ENCODE measurements at regions not wholly inside any gene's neighbourhood (a gene's known extent, or its start where the extent isn't known, plus 50 kb on each side); places are given as distances from the start of the nearest gene placed in this dataset.
"Not testable (repeated sequence)": the region's sequence is repeated elsewhere in the genome, so short reads cannot be mapped to it uniquely, and the experiment has no call there.

- DNase-seq (ENCODE audit: low read depth, low spot score) (no peak), FAIRE-seq (no peak)
- no peak overlapping the region for H2AFZ ChIP-seq (ENCODE audit: control insufficient read depth, low read length)
- no peaks in the 10 kb centered on the region for H3K79me2 ChIP-seq (ENCODE audit: control insufficient read depth, insufficient read depth, low read length)
- H3K9me3 ChIP-seq (ENCODE audit: control insufficient read depth, low read depth, low read length), result no peaks in the 10 kb centered on the region
- H3K27me3 ChIP-seq (ENCODE audit: control insufficient read depth, extremely low read depth, insufficient read depth, low read length), result no peaks in the 10 kb centered on the region
- H3K9ac ChIP-seq (ENCODE audit: control insufficient read depth, extremely low read depth, insufficient read depth, low read length), result no peak overlapping the region
- dilution Hi-C loops (cut with MboI; ENCODE audit: extremely low pct_ligation_motif_present, low sequenced_read_pairs), result no loop called here
- no peak overlapping the region for H3K27ac ChIP-seq (ENCODE audit: control insufficient read depth, insufficient read depth, low read length)
- no peaks in the 10 kb centered on the region for H3K4me1 ChIP-seq (ENCODE audit: control insufficient read depth, extremely low read depth, insufficient read depth, low read length)
- no peak overlapping the region for H3K4me2 ChIP-seq (ENCODE audit: control insufficient read depth, extremely low read depth, insufficient read depth, low read depth, low read length)
- no peak overlapping the region for H3K4me3 ChIP-seq (ENCODE audit: control insufficient read depth in 2 of 3, extremely low read depth in 1 of 3, insufficient read depth in 2 of 3, low read depth in 1 of 3, low read length in 3 of 3)
- no peaks in the 10 kb centered on the region for H3K36me3 ChIP-seq (ENCODE audit: control insufficient read depth in 2 of 2, extremely low read depth in 1 of 2, insufficient read depth in 2 of 2, low read length in 2 of 2)
- no peaks in the 10 kb centered on the region for H4K20me1 ChIP-seq (ENCODE audit: control insufficient read depth, extremely low read depth, insufficient read depth, low read length)
- TF ChIP-seq EZH2 (IDR thresholded peaks at IDR 0.05; ENCODE audit: low read length) (no peak), CTCF (optimal IDR thresholded peaks at IDR 0.05 in 1 of 3, IDR thresholded peaks at IDR 0.05 in 1 of 3, conservative IDR thresholded peaks at IDR 0.05 in 1 of 3; ENCODE audit: extremely low read depth in 1 of 3, insufficient read depth in 2 of 3, low read length in 3 of 3) (no peak)
- H3K9me1 ChIP-seq (ENCODE audit: control insufficient read depth, extremely low read depth, insufficient read depth, low read length), result no peaks in the 10 kb centered on the region
Measured at GRCh38 chr6:56814802-56815201, 140.1 kb upstream of the BEND6 start.

DNA sequence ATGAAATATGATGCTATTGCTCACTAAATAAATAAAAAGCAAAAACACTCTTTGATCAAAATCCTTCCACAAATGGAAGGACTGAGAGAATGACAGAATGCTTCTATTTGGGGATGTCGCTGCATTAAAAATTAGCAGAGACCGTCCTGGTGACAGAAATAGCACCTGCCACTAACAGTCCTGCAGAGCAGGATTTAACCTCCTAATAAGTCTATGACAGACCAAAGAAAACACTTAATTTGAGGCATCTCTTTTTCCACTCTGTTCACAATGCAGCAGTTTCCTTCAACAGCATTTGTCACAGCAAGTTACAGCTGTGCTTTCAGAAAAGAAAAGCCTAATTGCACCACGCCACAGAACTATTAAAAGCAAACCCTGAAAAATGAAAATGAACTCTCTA, 140.6 kb upstream of the BEND6 start:
- H3K27ac ChIP-seq (ENCODE audit: control insufficient read depth, insufficient read depth, low read length), result no peak overlapping the region
- no peaks in the 10 kb centered on the region for H3K79me2 ChIP-seq (ENCODE audit: control insufficient read depth, insufficient read depth, low read length)
- H3K9me3 ChIP-seq (ENCODE audit: control insufficient read depth, low read depth, low read length), result no peaks in the 10 kb centered on the region
- H3K4me2 ChIP-seq (ENCODE audit: control insufficient read depth, extremely low read depth, insufficient read depth, low read depth, low read length), result no peak overlapping the region
- DNase-seq (ENCODE audit: low read depth, low spot score) (no peak), FAIRE-seq (no peak)
- H3K36me3 ChIP-seq (ENCODE audit: control insufficient read depth in 2 of 2, extremely low read depth in 1 of 2, insufficient read depth in 2 of 2, low read length in 2 of 2), result no peaks in the 10 kb centered on the region
- peaks cover 2% of the 10 kb centered on the region for H3K4me1 ChIP-seq (ENCODE audit: control insufficient read depth, extremely low read depth, insufficient read depth, low read length)
- no peak for TF ChIP-seq EZH2 (IDR thresholded peaks at IDR 0.05; ENCODE audit: low read length)
- TF ChIP-seq CTCF (optimal IDR thresholded peaks at IDR 0.05 in 1 of 3, IDR thresholded peaks at IDR 0.05 in 1 of 3, conservative IDR thresholded peaks at IDR 0.05 in 1 of 3; ENCODE audit: extremely low read depth in 1 of 3, insufficient read depth in 2 of 3, low read length in 3 of 3), result no peak
- H4K20me1 ChIP-seq (ENCODE audit: control insufficient read depth, extremely low read depth, insufficient read depth, low read length), result no peaks in the 10 kb centered on the region
- dilution Hi-C loops (cut with MboI; ENCODE audit: extremely low pct_ligation_motif_present, low sequenced_read_pairs), result no loop called here
- no peaks in the 10 kb centered on the region for H3K9me1 ChIP-seq (ENCODE audit: control insufficient read depth, extremely low read depth, insufficient read depth, low read length)
- no peak overlapping the region for H3K4me3 ChIP-seq (ENCODE audit: control insufficient read depth in 2 of 3, extremely low read depth in 1 of 3, insufficient read depth in 2 of 3, low read depth in 1 of 3, low read length in 3 of 3)
- H3K9ac ChIP-seq (ENCODE audit: control insufficient read depth, extremely low read depth, insufficient read depth, low read length), result no peak overlapping the region
- no peak overlapping the region for H2AFZ ChIP-seq (ENCODE audit: control insufficient read depth, low read length)
- H3K27me3 ChIP-seq (ENCODE audit: control insufficient read depth, extremely low read depth, insufficient read depth, low read length), result no peaks in the 10 kb centered on the region

DNA sequence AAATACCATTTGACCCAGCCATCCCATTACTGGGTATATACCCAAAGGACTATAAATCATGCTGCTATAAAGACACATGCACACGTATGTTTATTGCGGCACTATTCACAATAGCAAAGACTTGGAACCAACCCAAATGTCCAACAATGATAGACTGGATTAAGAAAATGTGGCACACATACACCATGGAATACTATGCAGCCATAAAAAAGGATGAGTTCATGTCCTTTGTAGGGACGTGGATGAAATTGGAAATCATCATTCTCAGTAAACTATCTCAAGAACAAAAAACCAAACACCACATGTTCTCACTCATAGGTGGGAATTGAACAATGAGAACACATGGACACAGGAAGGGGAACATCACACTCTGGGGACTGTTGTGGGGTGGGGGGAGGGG, 142.1 kb upstream of the BEND6 start:
- dilution Hi-C loops (cut with MboI; ENCODE audit: extremely low pct_ligation_motif_present, low sequenced_read_pairs); H3K9ac ChIP-seq (ENCODE audit: control insufficient read depth, extremely low read depth, insufficient read depth, low read length); H4K20me1 ChIP-seq (ENCODE audit: control insufficient read depth, extremely low read depth, insufficient read depth, low read length); H2AFZ ChIP-seq (ENCODE audit: control insufficient read depth, low read length); H3K36me3 ChIP-seq (ENCODE audit: control insufficient read depth in 2 of 2, extremely low read depth in 1 of 2, insufficient read depth in 2 of 2, low read length in 2 of 2); H3K79me2 ChIP-seq (ENCODE audit: control insufficient read depth, insufficient read depth, low read length); H3K4me3 ChIP-seq (ENCODE audit: control insufficient read depth in 2 of 3, extremely low read depth in 1 of 3, insufficient read depth in 2 of 3, low read depth in 1 of 3, low read length in 3 of 3); FAIRE-seq; H3K27me3 ChIP-seq (ENCODE audit: control insufficient read depth, extremely low read depth, insufficient read depth, low read length); DNase-seq (ENCODE audit: low read depth, low spot score); H3K9me1 ChIP-seq (ENCODE audit: control insufficient read depth, extremely low read depth, insufficient read depth, low read length); H3K4me2 ChIP-seq (ENCODE audit: control insufficient read depth, extremely low read depth, insufficient read depth, low read depth, low read length); H3K27ac ChIP-seq (ENCODE audit: control insufficient read depth, insufficient read depth, low read length); H3K9me3 ChIP-seq (ENCODE audit: control insufficient read depth, low read depth, low read length): not testable (repeated sequence)
- peaks cover 13% of the 10 kb centered on the region for H3K4me1 ChIP-seq (ENCODE audit: control insufficient read depth, extremely low read depth, insufficient read depth, low read length)
